Left colon (tissue), 2 donors: ENCODE measurements at regions not wholly inside any gene's neighbourhood (a gene's known extent, or its start where the extent isn't known, plus 50 kb on each side); places are given as distances from the start of the nearest gene placed in this dataset.
A peak's percentile ranks its signal among the peaks of the same experiment; 100 is the strongest.

Experiments used
- ATAC-seq: fragments of 200-7000 bp; cut with Tn5 transposase; one replicate; pipeline ENCODE4 v1.9.1; 2020; ENCODE audit warnings: mild to moderate bottlenecking, moderate library complexity
- DNase-seq, 2 donors: peaks; one replicate each; pipeline ENCODE4 v3.0.0-alpha.2; 2020
- intact Hi-C, 2 donors: fragments of 100-400 bp; cut with DNase I in 1 of 2; cut with micrococcal nuclease in 1 of 2; formaldehyde crosslinking; loops; one replicate each; pipeline versions ENCODE4 v1.11.2 to v1.14.0; 2022; cut with DNase I, micrococcal nuclease
- donor health status: DM: no; HTN: no; CAD: no.
- donor health status: DM: yes; HTN: yes; CAD: no.

DNA sequence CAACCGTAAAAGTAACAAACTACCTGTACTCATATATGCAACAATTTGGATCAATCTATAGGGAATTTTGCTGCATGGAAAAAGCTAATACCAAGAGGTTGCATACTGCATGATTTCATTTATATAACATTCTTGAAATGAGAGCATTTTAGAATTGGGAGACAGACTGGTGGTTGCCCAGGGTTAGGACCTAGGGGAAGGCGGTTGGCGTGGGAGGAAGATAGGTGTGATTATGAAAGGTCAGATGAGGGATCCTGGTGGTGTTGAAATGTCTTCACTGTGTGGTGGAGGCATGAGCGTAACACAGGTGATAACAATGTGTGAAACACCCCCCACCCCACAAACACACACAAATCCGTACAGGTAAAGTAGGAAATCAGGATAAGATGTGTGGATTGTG is 176.6 kb upstream of the ZBED5 start:
- ATAC-seq (no peak), DNase-seq (no peak)
- intact Hi-C loops, result loop anchor here (10.0 kb wide), 3 partner anchors 130 to 750 kb away; no protein-coding TSS in a partner anchor

DNA sequence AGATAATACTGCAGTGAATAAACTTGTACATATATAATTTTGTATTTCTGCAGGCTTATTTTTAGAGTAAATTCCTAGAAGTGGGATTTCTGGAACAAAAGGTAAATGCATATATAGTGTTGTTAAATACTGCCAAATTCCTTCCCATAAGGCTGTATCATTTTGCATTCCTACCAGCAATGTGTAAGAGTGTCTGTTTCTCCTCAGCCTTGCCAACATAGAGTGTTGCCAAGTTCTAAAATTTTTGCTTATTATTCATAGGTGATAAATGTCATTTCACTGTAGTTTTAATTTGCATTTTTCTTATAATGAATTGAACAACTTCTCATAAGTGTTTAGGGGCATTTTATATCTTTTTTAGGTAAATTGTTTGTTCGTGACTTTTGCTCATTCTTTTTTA is 174.2 kb upstream of the ZBED5 start:
- intact Hi-C loops, result loop anchor here (10.0 kb wide), 3 partner anchors 133 to 753 kb away; no protein-coding TSS in a partner anchor
- DNase-seq, result no peak
- no peak for ATAC-seq

DNA sequence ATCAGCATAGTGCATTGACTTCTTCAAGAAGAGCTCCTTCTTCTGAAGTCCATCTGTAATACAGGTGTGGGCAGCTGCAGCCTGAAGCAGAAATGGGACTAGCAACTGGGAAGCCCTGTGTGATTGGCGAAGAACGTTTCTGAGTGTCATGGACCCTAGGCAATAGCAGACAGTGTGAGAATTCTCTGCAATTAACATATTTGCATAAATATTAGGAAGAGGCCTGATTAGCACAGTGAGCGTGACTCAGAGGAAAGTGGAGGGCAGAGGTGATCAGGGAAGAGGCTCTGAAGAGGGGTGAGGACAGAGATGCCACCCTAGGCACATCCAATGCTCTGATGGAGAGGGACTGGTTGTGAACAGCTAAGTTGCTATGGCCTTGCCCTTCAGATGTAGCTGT is 171.2 kb upstream of the ZBED5 start:
- DNase-seq (no peak), ATAC-seq (no peak)
- intact Hi-C loops, result loop anchor here (5.0 to 10.0 kb wide), 2 partner anchors 234 to 758 kb away; no protein-coding TSS in a partner anchor

DNA sequence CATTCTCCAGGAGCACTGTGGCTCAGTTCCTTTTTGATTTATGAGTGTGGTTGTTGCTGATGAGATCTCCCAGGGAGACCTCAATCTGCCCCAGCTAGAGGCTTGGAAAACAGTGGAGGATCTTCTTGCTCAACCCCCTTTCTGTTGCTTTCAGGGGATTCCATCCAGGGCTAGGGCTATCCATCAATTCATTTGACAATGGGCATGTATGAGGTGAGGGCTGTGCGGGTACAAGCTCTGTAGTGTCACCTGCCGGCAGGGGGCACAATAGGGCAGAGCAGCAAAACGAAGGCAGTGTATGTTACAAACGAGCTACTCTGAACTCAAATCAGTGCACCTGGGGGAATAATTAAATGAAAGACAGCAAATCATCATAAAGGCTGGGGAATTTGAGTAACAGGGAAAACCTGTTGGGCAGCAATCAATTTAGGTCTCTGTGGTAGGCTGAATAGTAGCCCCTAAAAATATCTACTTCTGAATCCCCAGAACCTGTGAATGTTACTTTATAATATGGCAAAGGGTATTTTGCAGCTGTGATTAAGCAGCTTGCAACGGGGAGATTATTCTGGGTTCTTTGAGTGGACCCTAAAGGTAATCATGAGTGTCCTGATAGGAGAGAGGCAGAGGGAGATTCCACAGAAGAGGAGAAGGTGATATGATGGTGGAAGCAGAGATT is 170.3 kb upstream of the ZBED5 start:
- DNase-seq, result peak; percentile 51 to 80
- intact Hi-C loops, result loop anchor here (5.0 to 10.0 kb wide), 2 partner anchors 233 to 759 kb away; no protein-coding TSS in a partner anchor
- peak; percentile 88 for ATAC-seq

DNA sequence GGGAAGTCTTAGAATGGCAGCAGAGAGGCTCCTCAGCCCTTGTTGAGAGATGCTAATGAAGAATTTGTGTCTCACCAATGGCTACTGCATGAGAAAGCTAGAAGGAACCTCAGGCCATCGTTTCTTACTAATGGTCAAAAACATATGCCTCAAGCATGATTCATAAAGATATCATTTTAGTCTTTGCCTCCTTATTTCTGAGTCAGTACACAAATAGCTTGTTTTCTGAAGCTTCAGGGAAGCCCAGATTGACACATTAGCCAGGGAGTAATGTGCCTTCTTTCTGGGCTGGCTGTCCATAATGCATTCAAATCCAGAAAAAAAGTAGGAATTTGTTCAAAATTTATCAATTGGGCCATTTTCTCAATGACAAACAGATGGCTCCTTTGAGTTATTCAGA is 169.4 kb upstream of the ZBED5 start:
- intact Hi-C loops, result loop anchor here (5.0 to 10.0 kb wide), 2 partner anchors 232 to 760 kb away; no protein-coding TSS in a partner anchor
- DNase-seq (no peak), ATAC-seq (no peak)

DNA sequence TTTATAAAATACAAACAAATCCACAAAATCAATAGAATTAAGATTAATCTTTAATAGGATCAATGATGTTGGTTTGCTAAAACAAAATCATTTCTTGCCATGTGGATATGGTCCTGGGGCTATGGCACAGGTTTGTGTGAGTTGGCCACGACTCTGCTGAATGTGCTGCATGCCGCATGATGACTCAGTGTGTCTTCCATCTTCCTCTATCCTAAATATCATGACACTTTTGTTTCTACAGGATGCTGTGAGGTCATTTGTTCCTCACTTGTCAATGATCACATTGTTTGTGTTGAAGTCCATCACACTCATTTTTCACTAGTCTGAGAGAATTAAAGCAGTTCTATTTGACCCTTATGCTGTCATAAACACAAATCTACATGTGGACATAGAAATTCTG is 167.2 kb upstream of the ZBED5 start:
- intact Hi-C loops, result loop anchor here (5.0 to 10.0 kb wide), 2 partner anchors 230 to 762 kb away; no protein-coding TSS in a partner anchor
- no peak for ATAC-seq
- DNase-seq, result no peak

DNA sequence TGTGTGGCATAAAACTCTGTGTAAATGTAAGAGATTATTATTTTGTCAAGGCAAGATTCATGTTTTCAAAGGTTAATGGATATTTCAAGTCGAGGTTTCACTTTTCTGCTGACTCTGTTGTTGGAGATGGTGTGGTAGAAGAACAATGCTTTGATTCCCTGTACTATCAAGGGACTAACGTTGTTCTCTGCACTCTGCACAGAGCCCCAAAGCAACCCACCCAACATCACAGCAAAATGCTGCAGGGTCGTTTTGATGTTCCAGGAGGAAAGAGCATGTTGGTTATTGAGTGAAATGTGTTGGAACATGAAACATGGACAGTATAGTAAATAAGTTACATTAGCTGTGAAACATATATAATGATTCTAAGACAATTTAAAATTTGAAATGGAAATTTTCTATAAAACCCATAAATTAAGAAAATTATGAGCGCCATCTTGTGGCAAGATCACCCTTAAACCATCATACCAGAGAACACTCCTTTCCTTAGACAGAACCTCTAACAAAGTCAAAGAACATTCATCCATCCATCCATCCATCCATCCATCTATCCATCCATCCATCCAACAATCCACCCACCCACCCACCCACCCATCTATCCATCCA is 164.4 kb upstream of the ZBED5 start:
- no peak for DNase-seq
- intact Hi-C loops, result loop anchor here (5.0 to 10.0 kb wide), 3 partner anchors 85 to 230 kb away; no protein-coding TSS in a partner anchor
- ATAC-seq, result no peak

DNA sequence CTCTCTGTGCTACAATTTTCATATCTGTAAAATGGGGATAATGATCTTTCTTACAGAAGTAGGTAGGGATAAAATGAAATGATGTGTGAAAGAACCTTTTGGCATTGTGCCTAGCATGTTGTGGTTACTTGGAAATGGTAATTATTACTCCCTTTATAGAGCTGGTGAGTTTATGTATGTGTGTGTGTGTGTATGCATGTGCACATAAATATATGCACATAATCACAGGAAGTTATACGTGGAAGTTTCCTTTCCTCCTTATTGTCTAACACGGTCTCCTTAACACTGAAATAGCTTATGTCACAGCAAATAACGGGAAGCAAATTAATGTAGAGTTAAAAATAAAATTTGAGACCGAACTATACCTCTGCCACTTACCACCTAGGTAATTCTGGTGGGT is 163.7 kb upstream of the ZBED5 start:
- intact Hi-C loops, result loop anchor here (5.0 to 10.0 kb wide), 3 partner anchors 84 to 229 kb away; no protein-coding TSS in a partner anchor
- no peak for ATAC-seq
- no peak for DNase-seq

DNA sequence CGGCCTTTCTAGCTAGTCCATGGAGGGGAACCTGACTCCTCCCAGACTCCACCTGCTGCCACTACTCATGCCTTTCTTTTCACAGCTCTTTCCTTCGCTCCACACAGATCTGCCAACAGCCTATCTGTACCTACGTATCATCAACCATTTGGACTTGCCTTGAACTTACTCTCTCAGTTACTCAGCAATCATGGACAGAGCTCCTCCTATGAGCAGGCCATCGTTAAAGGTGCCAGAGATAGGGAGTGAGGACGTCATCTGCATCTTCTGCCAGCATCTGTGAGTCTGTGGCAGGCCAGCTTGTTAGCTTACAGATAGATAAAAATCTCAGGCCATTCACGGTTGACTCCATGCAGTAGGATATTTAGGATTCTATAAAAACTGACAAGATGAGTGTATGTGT is 162.9 kb upstream of the ZBED5 start:
- no peak for DNase-seq
- ATAC-seq, result peak; percentile 31
- intact Hi-C loops, result loop anchor here (5.0 to 10.0 kb wide), 3 partner anchors 83 to 228 kb away; no protein-coding TSS in a partner anchor

DNA sequence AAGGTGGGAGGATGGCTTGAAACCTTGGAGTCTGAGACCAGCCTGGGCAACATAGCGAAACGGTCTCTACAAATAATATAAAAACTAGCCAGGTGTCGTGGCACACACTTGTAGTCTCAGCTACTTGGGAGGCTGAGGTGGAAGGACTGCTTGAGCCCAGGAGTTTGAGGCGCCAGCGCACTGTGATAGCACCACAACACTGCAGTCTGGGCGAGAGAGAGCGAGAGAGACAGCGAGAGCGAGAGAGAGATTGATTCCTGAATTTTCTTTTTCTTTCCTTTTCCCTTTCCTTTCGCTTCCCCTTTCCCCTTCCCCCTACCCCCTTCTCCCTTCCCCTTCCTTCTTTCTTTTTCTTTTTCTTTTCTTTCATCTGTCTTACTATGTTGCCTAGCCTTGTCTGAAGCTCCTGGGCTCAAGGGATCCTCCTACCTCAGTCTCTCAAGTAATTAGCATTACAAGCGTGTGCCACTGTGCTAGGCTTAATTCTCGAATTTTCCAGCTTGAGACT is 162.4 kb upstream of the ZBED5 start:
- intact Hi-C loops, result loop anchor here (5.0 to 10.0 kb wide), 3 partner anchors 83 to 228 kb away; no protein-coding TSS in a partner anchor
- no peak for DNase-seq
- no peak for ATAC-seq

DNA sequence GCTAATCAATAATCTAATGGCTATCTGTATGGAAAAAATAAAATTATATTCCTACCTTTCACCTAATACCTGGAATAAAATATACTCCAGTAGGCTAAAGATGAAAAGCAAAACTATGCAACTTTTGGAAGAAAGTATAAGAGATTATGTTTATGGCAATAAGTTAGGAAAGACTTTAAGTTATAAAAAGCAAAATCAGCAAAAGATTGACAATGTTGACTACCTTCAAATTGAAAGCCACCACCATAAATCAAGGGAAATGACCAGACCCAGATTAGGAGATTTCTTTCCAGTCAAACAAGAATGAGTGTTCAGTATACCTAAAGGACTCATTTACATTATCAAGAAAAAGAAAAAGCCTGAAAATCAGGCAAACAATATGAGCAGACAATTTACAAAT is 159.1 kb upstream of the ZBED5 start:
- intact Hi-C loops, result no loop called here
- no peak for ATAC-seq

DNA sequence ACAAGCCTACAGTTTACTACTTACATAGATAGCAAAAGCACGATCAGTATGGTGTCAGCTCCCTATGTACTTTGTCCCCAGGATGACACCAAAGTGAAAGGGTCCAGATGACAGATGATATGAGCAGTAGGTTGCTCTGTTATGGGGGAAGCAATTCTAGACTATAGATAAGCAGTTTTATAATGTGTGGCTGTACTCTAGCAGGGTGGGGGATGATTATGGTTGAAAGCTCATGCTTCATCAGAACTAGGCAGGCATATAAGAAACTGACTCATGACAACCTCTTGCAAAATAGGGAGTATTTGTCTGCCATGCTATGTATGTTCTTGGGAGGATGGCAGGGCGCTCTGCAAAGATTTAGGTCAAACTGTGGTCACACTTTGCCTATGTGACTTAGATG is 158.2 kb upstream of the ZBED5 start:
- ATAC-seq, result peak; percentile 42
- intact Hi-C loops, result no loop called here

More for the DNA sequence above, 159.1 kb upstream of the ZBED5 start:
- no peak for DNase-seq

DNA sequence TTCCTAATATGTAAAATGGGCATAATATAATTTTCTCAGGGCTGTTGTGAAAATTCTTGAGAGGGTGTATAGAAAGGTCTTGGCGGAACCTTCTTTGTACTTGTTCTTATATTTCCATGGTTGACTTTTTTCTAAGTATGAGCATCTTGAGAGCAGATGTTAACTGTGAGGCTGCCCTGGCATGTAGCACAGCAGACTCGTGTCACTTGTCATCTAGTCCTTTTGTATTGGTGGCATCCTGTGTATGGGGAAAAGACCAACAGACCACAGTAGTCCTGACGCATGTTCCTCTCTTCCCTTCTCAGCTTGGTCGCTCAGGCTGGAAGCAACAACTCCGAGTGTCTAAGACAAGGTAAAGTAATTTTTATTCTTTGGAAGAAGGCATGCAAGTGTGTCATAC is 153.8 kb upstream of the ZBED5 start:
- ATAC-seq (no peak), DNase-seq (no peak)
- intact Hi-C loops, result no loop called here

More for the DNA sequence above, 158.2 kb upstream of the ZBED5 start:
- no peak for DNase-seq

DNA sequence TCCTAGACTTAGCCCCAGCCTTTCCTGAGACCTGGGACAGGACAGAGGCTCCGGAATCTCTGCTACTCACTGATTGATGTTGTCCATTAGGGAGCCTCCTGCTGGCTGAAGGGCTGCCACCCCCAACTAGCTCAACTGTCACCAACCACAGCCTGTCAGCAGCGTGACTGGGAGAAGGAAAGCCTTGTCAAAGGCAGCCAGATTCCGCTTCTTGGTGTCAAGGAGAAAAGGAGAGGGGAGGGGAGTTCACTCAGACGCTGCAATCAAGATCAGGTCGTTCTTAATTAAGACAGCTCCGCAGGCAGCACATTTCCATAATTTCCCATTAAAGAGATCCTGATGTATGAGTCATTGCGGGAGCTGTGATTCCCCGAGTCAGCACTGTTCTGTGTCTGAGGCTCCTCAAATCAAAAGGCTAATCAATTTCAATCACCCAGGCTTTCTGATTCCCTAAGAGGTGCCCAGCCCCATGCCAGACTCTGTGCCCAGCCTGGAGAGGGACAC is 152.8 kb upstream of the ZBED5 start:
- intact Hi-C loops, result no loop called here
- ATAC-seq (peak; percentile 95), DNase-seq (peak; percentile 31 to 59)

DNA sequence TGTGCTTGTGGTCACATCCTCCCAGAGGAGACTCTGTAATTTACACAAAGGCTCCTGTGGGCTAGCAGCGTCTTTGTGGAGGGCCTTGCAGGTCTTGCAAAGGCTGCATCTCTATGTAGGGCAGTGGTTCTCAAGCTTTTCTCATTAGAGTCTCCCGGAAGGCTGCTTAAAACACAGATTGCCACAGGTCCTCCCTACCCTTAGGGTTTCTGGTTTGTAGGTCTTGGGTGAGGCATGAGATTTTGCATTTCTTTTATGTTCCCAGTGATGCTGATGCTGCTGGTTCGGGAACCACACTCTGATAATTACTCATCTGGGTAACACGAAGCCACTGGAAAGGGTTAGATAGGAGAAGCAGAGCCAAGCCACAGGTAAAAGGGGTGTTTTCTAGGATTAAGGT is 151.3 kb upstream of the ZBED5 start:
- ATAC-seq (no peak), DNase-seq (no peak)
- intact Hi-C loops, result no loop called here

DNA sequence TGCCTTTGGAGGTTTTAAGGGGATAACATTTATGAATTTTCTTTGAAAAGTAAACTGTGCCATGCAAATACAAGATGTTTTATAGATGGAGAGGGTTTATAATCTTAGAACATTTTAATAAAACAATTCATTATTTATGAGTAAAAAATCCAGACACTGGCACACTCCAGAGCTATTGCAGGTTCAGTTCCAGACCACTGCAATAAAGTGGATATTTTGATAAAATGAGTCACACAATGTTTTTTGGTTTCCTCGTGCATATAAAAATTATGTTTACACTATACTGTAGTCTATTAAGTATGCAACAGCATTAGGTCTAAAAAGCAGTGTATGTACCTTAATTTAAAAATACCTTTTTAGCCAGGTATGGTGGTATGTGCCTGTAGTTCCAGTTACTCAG is 146.2 kb upstream of the ZBED5 start:
- DNase-seq, result no peak
- intact Hi-C loops, result no loop called here
- ATAC-seq, result no peak

DNA sequence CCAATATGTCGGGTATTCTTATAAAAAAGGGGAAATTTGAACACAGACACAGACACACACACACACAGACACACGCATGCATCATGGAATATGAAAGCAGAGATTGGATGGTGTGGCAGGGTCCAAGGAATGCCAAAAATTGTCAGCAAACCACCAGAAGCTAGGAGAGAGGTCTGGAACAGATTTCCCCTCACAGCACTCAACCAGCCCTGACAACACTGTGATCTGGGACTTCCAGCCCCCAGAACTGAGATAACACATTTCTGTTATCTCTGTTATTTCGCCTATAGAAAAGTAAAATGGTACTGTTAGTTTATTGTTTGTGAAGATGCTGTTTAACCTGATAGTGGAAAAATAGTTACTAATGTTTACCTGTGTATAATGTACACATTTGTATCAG is 145.4 kb upstream of the ZBED5 start:
- ATAC-seq, result no peak
- no peak for DNase-seq
- intact Hi-C loops, result no loop called here

DNA sequence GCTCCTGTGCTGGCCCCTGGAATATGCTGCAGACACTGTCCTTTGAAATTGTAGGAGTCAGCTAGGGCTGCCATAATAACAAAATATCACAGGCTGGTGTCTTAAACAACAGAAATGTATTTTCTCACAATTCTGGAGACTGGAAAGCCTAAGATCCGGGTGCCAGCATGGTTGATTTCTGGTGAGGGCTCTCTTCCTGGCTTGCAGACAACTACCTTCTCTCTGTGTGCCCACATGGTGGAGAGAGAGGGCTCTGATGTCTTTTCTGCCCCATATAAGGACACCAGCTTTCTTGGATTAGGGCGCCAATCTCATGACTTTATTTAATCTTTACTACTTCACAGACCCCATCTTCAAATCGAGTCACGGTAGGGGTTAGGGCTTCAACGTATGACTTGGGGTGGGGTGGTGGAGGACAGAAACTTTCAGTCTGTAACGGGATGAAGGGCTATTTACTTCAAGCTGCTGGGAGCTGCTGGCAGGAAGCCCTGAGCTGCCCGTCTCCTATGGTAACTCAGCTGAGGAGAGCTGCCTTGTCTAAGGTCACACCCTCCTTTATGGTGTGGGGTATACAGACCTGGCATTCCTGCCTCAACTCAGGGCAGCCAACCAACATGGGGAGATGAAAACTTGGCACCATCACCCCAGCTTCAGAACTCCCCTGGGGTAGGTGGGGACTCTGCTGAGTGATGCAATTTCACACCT is 142.9 kb upstream of the ZBED5 start:
- DNase-seq, result peak; percentile 31 to 33
- peak; percentile 78 for ATAC-seq
- intact Hi-C loops, result no loop called here

DNA sequence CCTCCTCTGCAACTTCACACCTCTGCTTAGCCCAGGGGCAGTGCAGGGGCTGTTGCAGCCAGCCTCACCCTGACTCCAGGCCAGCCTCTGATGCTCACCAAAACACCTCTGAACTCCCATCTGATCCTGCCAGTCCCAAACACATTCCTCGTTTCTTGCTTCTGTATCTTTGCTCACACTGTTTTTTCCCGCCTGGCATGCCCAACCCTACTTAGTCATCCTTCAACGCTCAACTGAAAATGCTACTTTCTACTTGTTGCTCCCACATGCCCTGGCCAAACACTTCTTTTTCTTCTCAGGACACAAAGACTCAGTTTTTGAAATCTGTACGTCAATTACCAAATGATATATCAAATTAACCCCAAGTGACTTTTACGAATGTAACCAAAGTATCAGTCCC is 140.8 kb upstream of the ZBED5 start:
- no peak for ATAC-seq
- intact Hi-C loops, result loop anchor here in 1 of 2 donors (10.0 kb wide), 1 partner anchor 54 kb away; no protein-coding TSS in a partner anchor
- no peak for DNase-seq
